ENCODE measurements at regions not wholly inside any gene's neighbourhood (a gene's known extent, or its start where the extent isn't known, plus 50 kb on each side); places are given as distances from the start of the nearest gene placed in this dataset.

DNA sequence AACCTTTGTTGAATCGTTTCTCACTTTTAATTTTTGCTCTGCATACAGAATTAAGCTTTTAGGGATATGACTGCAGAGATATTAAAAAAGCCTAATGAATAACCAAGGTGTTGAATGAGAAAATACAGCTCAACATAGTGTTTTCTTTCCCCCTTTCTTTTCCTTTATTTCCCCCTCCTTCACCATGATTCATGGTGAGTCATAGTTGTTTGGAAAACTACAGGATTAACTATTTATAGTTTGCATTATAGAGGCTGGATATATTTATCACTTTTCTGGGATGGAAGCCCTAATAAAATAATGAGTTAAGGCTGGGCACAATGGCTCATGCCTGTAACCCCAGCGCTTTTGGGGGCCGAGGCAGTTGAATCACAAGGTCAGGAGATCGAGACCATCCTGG lies 115.0 kb downstream of the DNAJB9 start:
- no peak for TF ChIP-seq EZH2 (IDR thresholded peaks at IDR 0.05; ENCODE audit: low read length, unreplicated experiment)
- no peak for TF ChIP-seq CTCF (conservative IDR thresholded peaks at IDR 0.05; ENCODE audit: low read depth, low read length)
- no peak for TF ChIP-seq EZH2phosphoT487 (IDR thresholded peaks at IDR 0.05; ENCODE audit: borderline replicate concordance, low read length)

All from PC-3 (cell line).